ENCODE measurements at regions not wholly inside any gene's neighbourhood (a gene's known extent, or its start where the extent isn't known, plus 50 kb on each side); places are given as distances from the start of the nearest gene placed in this dataset.

DNA sequence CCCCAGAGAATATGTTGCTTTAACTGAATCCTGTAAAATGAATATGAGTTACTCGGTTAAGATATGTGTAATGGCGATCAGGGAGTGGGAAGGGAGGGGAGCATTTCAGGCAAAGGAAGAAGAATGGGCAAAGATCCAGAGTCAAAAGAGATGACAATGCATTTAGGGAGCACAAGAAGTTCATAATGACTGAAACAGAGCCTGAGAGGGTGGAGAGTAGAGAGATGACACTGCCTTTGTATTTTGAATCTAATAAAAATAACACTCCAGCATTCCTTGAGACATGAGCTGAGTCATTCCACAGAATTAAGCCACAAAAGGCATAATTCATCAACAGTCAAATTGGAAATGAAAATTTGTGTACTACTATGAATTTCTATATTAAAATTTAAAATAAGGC is 105.3 kb upstream of the PEX5L start (continued):
- TF ChIP-seq NFRKB (IDR thresholded peaks at IDR 0.05; ENCODE audit: low read depth) (no peak), ZFP36 (IDR thresholded peaks at IDR 0.05; ENCODE audit: low read depth, low read length, partially characterized antibody) (no peak), ZNF134 (CRISPR knock-in tag; conservative IDR thresholded peaks at IDR 0.05) (no peak), SRSF9 (IDR thresholded peaks at IDR 0.05; ENCODE audit: borderline replicate concordance, low read depth, low read length) (no peak), MEF2D (tag; conservative IDR thresholded peaks at IDR 0.05; ENCODE audit: low read depth) (no peak), LEF1 (IDR thresholded peaks at IDR 0.05) (no peak)
- TF ChIP-seq, protein P1, sequence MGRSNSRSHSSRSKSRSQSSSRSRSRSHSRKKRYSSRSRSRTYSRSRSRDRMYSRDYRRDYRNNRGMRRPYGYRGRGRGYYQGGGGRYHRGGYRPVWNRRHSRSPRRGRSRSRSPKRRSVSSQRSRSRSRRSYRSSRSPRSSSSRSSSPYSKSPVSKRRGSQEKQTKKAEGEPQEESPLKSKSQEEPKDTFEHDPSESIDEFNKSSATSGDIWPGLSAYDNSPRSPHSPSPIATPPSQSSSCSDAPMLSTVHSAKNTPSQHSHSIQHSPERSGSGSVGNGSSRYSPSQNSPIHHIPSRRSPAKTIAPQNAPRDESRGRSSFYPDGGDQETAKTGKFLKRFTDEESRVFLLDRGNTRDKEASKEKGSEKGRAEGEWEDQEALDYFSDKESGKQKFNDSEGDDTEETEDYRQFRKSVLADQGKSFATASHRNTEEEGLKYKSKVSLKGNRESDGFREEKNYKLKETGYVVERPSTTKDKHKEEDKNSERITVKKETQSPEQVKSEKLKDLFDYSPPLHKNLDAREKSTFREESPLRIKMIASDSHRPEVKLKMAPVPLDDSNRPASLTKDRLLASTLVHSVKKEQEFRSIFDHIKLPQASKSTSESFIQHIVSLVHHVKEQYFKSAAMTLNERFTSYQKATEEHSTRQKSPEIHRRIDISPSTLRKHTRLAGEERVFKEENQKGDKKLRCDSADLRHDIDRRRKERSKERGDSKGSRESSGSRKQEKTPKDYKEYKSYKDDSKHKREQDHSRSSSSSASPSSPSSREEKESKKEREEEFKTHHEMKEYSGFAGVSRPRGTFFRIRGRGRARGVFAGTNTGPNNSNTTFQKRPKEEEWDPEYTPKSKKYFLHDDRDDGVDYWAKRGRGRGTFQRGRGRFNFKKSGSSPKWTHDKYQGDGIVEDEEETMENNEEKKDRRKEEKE (IDR thresholded peaks at IDR 0.05; ENCODE audit: borderline replicate concordance in 1 of 2, control insufficient read depth in 1 of 2, low read depth in 2 of 2, low read length in 1 of 2): no peak

DNA sequence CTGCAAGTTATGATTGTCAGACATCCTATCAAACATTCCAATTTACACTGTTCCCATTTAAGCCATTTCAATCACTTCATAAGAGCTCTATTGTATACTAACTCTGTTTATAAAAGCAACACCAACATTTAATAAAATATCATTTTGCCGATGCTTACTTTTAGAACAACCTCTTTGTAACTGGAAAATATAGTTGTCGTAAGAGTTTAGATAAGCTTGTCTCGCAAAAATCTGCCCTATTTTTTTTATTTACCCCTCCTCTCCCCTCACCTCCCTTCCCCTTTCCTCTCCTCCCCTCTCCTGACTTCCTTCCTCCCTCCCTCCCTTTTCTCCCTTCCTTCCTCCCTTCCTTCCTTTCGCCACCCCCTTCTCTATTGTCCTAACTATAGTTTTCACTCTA is 105.7 kb upstream of the PEX5L start:
- in situ Hi-C loops (cut with MboI) (no loop called here), intact Hi-C loops (cut with micrococcal nuclease) (no loop called here)
- CTCF ChIA-PET (ENCODE audit: low intra/inter-chr PET ratio): no interaction called here
- FAIRE-seq: no peak
- Histone ChIP-seq H3K27ac (ENCODE audit: extremely low read depth, low read depth, low read length) (no peak overlapping the region), H3K9ac (ENCODE audit: insufficient read depth in 1 of 2, low read depth in 2 of 2, low read length in 2 of 2) (no peak overlapping the region), H2AFZ (ENCODE audit: low read depth, low read length) (no peak overlapping the region), H3K36me3 (ENCODE audit: control insufficient read depth, insufficient read depth, low read length) (no peaks in the 10 kb centered on the region), H3K27me3 (ENCODE audit: control insufficient read depth in 2 of 2, insufficient read depth in 2 of 2, low read length in 2 of 2) (no peaks in the 10 kb centered on the region), H3K4me1 (replicated peaks in 1 of 2; ENCODE audit: control insufficient read depth in 2 of 2, insufficient read depth in 2 of 2, low read length in 2 of 2) (no peaks in the 10 kb centered on the region), H3K4me2 (ENCODE audit: insufficient read depth, low read length) (no peak overlapping the region), H4K20me1 (replicated peaks; ENCODE audit: control insufficient read depth, insufficient read depth, low read length) (no peaks in the 10 kb centered on the region), H3K79me2 (ENCODE audit: control insufficient read depth, insufficient read depth, low read length) (no peaks in the 10 kb centered on the region), H3K9me1 (ENCODE audit: control insufficient read depth, insufficient read depth, low read length) (no peaks in the 10 kb centered on the region), H3K9me3 (replicated peaks; ENCODE audit: control insufficient read depth, insufficient read depth, low read depth, low read length) (no peaks in the 10 kb centered on the region), H3K4me3 (no peak overlapping the region)
- BruUV-seq (replicated peaks): no TSS peak
- POLR2A ChIA-PET: no interaction called here
- no peak for DNase-seq (ENCODE audit: extremely low read depth in 1 of 4, low spot score in 3 of 4)
- WGBS (ENCODE audit: insufficient coverage, low coverage, missing lambda C conversion rate): 3% methylated on average over 4 of the region's 4 CpGs
- no peak for ATAC-seq
- TF ChIP-seq DACH1 (IDR thresholded peaks at IDR 0.05; ENCODE audit: partially characterized antibody) (no peak), ZKSCAN8 (CRISPR knock-in tag; IDR thresholded peaks at IDR 0.05) (no peak), SAP30 (IDR thresholded peaks at IDR 0.05; ENCODE audit: borderline replicate concordance, insufficient read depth, low read depth, low read length, poor library complexity, severe bottlenecking) (no peak), MAFK (IDR thresholded peaks at IDR 0.05; ENCODE audit: low read length) (no peak), KAT8 (IDR thresholded peaks at IDR 0.05; ENCODE audit: low read depth) (no peak), MBD2 (IDR thresholded peaks at IDR 0.05; ENCODE audit: borderline replicate concordance, low read depth) (no peak), RBM25 (IDR thresholded peaks at IDR 0.05; ENCODE audit: low read depth, low read length, severe bottlenecking) (no peak), CBX3 (IDR thresholded peaks at IDR 0.05; ENCODE audit: borderline replicate concordance in 1 of 2, low read length in 2 of 2) (no peak), NFYB (IDR thresholded peaks at IDR 0.05; ENCODE audit: extremely low read depth, insufficient read length) (no peak), HNRNPK (IDR thresholded peaks at IDR 0.05; ENCODE audit: low read depth, low read length, poor library complexity, severe bottlenecking) (peak; percentile 55), PCBP2 (IDR thresholded peaks at IDR 0.05; ENCODE audit: low read depth, low read length, poor library complexity, severe bottlenecking) (peak; percentile 59), NCOA6 (IDR thresholded peaks at IDR 0.05) (no peak), ZNF121 (CRISPR knock-in tag; conservative IDR thresholded peaks at IDR 0.05) (no peak)
- TF ChIP-seq, protein P2, sequence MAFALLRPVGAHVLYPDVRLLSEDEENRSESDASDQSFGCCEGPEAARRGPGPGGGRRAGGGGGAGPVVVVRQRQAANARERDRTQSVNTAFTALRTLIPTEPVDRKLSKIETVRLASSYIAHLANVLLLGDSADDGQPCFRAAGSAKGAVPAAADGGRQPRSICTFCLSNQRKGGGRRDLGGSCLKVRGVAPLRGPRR (CRISPR knock-in tag; IDR thresholded peaks at IDR 0.05): no peak
